NCI-H226 (cell line): ENCODE measurements at regions not wholly inside any gene's neighbourhood (a gene's known extent, or its start where the extent isn't known, plus 50 kb on each side); places are given as distances from the start of the nearest gene placed in this dataset.
"Not testable (repeated sequence)": the region's sequence is repeated elsewhere in the genome, so short reads cannot be mapped to it uniquely, and the experiment has no call there.

Experiments used
- DNase-seq: peaks from one replicate; pipeline ENCODE4 v3.0.0-alpha.2; 2015

DNA sequence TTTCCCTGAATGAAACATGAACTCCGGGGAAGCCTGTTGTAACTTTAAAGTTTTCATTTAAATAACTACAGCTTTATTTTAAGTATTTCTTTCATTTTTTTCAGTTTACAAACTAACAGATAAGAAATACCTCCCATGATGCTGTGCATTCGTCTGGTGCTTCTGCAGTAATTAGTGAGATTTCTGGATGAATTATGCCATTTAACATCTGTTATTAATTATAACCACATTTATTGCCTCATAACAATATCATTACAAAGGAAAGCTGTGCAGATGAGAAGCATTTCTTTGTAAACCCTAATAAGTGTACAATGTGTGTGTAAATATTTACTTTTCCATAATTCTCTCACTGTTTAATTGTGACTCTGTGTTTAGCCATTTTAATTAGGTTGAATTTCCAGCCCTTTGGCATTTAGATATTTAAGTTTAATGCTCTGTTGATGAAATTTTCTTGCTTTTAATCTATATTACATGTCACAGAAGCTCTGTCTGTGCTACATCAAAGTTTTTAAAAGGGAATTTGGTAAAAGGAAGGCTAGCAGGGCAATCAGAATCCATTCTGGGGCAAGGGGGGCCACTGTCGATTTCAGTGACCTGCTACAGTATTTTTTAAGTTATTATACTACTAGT is 418.0 kb downstream of the SPATA31D1 start:
- no peak for DNase-seq

DNA sequence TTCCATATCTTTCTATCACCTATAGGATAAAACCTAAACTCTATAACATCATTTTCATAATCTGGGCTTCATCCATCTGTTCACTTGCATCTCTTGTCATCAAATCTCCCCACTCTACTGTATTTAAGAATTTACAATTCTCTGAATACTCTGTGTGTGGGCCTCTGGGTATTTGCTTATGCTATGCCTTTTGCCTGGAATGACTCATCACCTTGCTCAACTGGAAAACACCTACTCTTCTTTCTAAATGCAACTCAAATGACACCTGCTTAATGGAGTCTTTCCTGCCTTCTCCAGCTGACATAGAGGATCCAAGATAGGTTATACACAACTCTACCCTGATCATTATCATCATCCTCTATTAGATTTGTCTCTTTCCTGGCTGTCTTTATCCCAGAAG is 421.7 kb downstream of the SPATA31D1 start:
- DNase-seq: peak; percentile 72

DNA sequence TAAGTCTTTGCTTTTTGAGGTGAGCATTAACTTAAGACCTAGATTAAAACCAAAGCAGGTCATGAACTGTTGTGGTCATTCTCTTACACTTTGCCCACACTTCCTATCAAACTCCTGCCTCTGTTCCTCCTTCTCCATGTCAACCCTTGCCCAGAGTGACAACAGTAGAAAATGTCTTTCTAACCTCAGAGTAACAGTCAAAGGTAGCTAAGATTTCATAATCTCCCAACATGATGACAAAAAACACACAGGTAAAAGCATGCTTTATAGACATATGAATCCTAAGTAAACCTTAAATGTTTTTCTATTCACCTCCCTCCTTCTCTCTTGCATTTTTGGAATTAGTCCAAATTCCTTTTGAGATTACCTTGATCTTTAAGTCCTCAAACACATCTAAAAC is 422.3 kb downstream of the SPATA31D1 start:
- no peak for DNase-seq

DNA sequence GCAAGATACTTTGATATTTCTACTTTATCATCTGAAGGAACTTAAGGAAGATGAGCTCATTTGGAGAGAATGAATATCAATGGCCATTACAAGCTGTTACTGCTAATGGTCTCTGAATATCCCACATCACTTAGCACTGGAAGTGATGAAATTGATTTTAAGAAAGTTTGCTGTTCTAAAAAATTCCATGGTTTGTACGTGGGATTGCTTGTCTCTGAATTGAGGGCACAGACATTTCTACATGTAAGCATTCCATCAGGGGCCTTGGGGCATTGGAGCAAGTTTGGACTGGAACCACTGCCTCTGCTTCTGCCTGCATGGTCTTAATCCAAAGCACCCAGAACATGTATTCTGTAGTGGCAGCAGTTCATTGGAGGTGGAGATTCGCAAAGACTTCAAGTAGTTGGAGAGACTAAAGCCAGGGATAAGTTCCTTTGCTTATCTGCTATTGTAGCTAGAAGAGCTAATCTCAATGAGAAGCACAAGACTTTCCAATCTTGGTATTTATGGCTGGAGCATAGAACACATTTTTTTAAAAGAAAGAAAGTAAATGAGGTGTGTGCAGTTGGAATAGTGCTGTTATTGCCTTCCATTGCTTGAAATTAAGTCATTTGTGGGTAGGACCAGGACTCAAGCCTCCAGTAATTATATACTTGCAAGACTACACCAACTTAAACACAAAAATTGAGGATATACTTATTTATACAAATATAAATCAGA is 424.2 kb downstream of the SPATA31D1 start:
- no peak for DNase-seq

DNA sequence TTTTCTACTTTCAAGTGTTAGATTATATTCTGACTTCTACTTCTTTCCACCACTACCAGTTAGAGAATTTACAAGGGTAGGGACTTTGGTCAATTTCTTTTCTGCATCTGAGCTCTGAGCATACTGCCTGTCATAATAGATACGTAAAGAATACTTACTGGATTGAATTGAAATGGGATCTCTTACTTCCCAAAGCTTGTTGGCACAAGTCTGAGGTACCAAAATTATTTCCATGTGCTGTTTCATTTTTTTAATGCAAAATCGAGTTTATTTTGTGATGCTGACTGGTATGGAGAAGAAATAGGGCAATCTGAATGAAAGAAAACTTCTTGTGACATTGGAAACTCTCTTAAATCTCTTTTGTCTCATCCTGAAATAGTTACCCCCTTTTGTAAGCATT is 428.9 kb downstream of the SPATA31D1 start:
- no peak for DNase-seq

DNA sequence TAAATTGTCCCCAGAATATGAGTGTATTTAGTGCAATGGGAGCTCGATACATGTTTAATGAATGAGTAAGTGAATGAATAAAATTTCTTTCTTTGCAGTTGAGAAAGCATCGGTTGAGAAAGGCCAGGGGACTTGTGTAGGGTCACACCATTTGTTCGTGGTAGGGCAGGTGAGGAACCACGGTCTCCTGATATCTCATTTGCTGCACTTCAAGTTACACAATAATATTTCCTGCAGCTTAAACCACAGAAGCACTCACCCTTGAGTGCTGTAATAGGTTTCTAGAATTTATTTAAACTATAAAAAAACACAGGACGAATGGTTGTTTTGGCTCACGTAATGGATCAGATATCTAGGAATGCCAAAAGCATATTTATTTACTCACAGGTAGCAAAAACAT is 429.8 kb downstream of the SPATA31D1 start:
- DNase-seq: peak; percentile 5

DNA sequence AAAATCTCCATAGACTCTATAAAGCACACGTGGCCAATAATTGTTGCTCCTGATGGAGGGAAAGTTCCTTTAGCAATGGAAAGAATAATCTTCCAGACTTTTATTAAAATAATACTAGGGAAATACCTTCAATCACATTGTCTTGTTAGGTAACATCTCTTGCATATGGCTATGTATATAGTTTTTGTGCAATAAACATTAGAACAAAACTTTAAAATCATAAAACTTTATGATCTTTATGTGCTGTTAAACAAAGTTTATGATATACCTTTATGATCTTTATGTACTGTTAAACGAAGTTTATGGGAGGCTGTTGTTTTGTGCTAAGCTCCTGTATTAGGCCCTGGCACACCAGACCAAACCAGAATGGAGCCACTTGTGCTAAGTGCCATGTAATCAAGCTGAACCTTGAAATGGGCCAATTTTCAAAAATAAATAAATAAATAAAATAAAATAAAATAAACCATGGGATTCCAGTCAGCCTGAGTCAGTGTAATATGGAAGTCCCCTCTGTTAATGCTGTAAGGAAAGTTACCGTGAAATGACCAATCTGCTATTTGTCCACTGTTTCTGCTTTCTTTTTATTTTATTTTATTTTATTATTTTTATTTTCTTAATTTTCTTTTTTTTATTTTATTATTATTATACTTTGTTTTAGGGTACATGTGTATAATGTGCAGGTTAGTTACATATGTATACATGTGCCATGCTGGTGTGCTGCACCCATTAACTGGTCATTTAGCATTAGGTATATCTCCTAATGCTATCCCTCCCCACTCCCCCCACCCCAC is 431.3 kb downstream of the SPATA31D1 start:
- DNase-seq: no peak

DNA sequence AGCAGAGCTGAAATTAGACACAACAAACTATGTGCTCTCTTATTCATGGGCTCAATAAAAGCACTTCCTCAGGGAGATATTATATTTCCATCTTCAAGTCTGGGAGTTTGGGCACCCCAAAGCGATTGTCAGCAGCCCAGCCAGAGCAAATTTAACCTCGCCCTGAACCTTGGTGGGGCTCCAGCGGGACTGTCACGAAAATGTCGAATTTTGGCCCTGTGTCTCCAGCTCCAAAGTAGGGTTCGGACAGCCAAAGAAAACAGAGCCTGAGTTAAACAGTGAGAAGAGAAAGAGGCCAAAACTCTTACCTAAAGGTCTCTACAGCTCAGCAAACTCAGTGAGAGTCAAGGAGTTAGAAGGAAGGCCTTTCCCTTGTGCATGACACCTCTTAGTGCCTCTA is 432.9 kb downstream of the SPATA31D1 start:
- DNase-seq: no peak

DNA sequence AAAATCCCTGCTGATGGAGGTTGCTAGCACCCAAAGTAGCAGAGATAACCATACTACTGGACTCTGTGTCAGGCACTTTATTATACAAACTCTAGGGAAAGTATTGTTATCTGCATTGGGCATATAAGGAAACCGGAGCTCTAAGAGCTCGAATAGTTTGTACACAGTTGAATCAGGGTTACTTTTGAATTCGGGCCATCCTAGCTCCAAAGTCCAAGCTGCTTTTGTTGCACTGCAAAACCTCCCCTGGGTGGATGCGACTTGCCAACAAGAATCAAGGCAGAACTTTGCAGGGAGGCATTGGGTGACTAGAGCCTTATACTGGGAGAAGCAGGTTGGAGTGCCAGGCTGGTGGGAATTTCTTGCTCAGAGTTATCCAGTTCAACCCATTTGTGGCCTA is 435.1 kb downstream of the SPATA31D1 start:
- DNase-seq: no peak

DNA sequence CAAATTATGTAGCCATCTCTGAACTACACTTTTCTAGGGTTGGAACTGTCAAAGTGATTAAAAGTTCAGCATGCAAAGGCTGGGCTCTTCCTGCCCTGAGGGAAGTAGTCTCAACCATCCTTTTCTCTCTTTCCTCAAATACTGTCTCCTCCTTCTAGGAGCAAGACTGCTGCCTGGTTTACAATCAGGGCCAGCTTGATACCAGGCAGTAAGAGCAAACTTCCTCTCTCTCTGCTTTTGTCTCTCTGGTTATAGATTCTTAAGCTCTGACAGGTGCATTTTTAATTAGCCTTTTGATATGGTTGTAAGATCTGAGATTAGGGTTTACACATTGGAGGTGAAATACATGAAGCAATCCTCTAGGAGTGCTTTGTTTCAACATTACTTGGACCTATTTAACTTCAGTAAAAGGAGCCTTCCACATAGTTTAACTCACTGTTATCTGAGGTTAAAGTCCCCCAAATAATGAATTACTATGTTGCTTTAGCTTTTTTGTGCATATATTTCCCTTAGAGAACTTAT is 436.1 kb downstream of the SPATA31D1 start:
- DNase-seq: peak; percentile 38

DNA sequence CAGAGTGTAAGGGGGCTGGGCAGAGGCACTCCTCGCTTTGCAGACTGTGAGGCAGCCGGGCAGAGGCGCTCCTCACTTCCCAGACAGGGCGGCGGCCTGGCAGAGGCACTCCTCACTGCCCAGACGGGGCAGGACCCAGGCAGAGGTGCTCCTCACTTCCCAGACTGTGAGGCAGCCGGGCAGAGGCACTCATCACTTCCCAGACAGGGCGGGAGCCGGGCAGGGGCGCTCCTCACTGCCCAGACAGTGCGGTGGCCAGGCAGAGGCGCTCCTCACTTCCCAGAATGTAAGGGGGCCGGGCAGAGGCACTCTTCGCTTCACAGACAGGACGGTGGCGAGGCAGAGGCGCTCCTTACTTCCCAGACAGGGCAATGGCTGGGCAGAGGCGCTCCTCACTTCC is 442.5 kb downstream of the SPATA31D1 start:
- no peak for DNase-seq

DNA sequence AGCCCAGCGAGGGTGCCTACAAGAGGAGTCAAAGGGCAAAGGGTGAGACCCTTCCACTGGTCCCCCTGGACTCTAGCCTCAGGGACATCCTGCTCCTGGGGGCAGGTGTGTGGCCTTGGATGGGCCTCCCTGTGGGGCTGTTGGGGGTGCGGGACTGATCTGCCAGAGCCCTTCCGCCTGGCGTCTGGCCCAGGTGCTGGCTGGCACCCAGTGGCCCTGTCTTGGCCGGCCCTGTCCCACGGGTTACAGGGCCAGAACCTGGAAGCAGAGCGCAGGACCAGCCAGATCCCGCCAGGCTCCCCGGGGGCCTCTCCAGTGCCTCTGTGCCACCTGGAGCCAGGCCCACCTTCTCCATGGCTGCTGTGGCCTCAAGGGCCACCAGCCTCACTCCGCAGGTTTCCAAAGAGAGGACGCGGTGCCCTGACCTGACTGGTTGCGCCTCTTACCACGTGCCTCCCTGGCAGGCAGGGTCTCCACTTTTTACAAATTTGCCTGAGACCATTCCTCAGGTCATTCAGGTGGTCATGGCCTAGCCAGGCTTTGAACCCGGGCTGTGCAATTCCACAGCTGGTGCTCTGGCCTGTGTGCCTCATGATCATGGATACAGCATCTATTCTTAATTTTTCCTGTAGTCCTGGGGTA is 444.8 kb downstream of the SPATA31D1 start:
- not testable (repeated sequence) for DNase-seq

DNA sequence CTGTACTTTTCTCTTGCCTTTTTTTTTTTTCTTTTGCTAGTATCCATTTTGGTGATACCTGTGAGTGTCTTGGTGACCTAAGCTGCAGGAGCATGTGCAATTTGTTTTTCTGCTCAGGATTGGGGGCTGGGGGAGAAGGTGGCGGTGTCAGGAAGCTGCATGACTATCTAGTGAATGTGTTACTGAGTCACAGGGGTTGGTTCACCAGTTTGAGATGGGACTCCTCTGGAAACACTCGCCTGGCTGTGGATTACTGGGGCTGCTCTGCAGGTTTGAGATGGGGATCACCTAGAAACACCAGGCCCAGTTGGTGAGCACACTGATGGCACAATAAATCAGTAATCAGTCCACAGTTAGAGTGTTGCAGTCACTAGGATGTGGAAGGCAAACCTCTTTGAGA is 447.9 kb downstream of the SPATA31D1 start:
- DNase-seq: peak; percentile 22

DNA sequence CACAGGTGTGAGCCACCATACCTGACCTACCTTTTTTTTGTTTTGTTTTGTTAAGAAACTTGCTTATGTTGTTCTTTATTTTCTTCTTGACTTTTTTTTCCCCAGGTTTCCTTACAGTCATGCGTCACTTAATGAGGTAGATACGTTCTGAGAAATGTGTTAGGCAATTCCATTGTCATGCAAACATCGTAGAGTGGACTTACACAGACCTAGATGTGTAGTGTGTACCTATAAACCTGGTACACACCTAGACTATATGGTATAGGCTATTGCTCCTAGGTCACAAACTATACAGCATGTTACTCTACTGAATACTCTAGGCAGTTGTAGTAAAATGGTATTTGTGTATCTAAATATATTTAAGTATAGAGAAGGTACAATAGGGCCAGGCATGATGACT is 448.6 kb downstream of the SPATA31D1 start:
- DNase-seq: not testable (repeated sequence)

DNA sequence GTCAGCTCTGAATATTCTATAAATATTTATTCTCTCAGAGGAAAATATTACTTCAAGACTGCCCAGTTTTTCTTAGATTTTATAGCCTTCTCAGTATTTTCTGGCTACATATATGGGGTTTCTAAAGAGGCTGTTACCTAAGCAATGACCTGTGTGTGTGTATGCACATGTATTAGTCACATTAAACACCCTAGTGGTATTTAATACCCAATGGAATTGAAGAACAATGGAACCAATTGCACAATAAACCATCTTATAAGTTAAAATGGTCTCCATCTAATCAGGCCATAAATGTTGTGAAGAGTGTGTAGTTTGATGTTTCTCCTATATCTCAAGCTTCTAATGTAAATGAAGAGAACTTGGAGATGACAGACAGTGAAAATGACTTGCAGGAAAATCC is 450.0 kb downstream of the SPATA31D1 start:
- DNase-seq: no peak

DNA sequence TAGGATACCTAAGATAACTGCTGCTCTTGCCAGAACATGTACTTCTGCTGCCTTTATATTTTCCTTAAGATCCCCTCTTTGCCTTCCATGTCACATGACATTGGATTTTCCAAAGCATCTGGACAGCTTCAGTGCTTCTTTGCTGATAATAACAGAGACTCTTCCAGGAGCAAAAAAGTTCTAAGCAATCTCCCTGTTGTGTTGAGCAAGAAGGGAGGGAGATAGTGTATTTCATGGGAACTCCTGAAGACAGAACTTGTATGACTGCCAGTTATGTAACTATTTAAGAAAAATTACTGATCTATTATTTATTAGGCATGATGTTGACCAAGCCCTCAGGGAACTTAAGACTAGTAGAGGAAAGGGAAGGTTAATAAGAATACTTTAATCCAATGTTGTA is 454.7 kb downstream of the SPATA31D1 start:
- peak; percentile 29 for DNase-seq

DNA sequence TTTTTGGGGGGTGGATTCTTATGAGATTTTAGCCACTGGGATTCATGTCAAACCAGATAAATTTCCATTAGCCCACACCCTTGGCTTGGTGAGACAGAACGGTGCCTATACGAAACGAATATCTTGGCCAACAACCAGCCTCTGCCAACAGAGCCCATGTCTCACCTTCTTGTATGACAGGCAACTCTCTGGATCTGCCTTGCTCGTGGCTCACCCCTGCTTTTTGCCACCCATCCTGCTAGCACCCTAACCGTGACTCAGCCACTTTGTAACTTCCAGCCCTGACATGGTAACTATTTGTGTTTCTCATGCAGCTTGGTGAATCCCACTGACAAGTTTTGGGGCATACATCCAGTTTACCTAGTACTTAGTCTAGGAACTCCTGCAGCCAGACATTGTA is 457.0 kb downstream of the SPATA31D1 start:
- no peak for DNase-seq

DNA sequence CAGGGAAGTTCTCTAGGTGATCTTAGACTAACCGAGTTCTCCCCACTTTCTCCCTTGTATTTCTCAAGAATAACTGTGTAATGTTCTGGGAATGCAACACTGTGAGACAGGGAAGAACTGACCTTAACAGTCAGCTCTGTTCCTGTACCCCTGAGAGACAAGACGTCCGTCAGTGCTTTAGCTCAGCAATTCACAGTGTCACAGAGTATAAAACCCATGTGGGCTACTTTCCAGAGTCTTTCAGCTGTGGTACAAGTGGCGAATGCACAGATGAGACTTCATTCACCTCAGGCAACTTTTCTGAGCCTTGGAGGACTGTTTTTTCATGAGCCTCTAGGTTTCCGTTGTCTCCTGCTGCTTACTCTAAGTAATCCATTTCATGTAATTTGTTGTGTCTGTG is 458.8 kb downstream of the SPATA31D1 start:
- DNase-seq: no peak

DNA sequence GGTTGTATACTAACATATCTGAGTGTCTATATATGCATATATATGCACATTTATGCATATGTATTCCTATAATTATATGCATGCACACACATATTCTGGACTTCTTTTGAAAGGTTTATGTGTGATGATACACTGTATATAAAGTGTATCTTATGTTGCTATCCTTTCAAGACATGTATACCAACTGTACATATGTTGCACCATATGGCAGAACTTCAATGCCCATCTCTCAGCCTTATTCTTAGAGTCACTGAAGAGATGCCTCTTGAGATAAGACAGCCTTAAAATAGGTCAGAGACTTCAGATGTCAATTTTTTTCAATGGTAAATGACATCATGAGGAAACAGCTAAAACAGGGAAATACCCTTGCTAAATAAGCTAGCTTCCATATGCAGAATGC is 461.4 kb downstream of the SPATA31D1 start:
- DNase-seq: no peak

DNA sequence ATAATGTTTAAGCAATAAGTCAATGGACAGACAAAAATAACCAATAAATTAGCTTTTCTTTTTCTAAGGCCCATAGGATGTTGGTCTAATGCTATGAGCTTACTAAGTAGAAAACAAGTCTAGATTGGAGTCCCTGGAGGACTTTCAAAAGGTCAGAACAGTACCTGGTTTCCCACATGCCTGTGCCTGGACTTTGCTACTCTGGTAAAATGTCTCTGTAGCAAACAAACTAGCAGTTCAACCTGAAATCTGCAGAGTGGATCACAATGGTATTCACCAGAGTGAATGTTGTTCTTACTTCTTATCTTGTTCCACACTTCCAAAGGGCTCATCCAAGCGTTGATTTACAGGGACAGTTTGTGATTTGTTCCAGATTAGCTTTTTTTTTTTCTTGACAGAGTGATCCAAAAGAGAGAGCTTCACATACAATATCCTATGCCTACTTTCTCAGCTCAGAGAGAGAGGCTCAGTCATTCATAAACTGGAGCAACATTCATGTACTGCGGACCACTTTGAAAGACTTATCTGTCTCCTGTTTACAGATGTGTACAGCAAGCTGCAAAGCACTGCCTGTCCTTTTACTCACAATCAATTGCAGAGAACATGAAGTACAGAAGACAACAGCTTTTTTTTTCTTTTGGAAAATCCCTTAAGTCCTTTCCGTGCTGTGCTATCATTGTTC is 466.1 kb downstream of the SPATA31D1 start:
- DNase-seq: no peak

DNA sequence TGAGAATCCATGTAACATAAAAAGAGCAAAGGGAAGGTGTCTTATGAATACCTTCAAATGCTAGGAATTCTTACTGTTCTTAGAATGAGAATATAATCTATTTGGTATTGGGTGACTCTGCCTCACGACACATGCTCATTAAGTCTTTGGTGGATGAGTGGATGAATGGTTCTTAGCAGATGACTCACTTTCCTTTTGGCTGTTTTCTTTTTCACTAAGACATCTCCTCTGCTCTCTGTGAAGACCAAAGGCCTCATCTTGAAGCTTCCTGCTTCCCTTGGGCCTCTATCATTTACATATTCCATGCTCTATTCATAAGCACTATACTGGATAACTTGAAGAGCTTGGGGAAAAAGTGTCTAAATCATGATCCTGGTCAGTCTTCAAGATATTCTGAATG is 468.1 kb downstream of the SPATA31D1 start:
- peak; percentile 45 for DNase-seq

DNA sequence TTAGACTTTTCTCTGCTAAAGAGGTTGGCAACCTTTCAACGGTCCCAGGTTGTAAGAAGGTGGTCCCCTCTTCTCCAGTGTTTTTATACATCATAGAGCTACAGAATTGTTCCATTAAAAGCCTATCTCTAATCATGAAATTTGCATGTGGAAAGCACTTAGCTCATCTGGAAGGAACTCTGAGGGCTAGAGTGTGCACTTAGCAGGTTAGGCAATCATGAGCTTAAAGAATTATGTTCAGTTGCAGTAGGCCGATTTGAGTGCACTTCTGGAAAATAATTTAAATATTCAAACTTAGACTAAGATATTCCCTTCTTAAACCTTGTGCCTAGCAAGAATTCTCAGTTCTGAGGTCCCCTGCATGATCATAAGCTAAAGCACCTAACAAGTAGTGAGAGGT is 468.7 kb downstream of the SPATA31D1 start:
- DNase-seq: no peak

DNA sequence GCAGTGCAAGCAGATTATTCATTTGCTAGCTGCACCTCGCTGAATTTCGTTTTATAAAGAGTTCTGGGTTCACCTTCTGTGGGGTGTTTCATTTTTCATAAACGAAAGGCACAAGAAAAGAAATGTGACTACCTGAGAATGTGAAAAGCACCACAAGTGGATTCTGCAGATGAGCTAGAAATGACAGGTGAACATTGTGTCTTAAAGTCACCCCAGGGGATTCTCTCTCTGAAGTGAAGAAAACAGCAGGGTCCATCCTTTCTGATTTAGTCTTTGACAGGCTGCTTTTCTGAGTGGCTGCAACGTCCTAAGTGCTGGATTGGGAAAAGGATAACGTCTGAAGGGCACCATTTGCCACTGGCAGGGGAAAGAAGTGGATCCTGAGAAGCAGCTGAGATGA is 469.3 kb downstream of the SPATA31D1 start:
- no peak for DNase-seq
